Hindlimb muscle (tissue), 1 donor: ENCODE measurements at regions not wholly inside any gene's neighbourhood (a gene's known extent, or its start where the extent isn't known, plus 50 kb on each side); places are given as distances from the start of the nearest gene placed in this dataset.

Source experiments
- DNase-seq: peaks from one replicate; pipeline ENCODE4 v3.0.0-alpha.2; 2013

DNA sequence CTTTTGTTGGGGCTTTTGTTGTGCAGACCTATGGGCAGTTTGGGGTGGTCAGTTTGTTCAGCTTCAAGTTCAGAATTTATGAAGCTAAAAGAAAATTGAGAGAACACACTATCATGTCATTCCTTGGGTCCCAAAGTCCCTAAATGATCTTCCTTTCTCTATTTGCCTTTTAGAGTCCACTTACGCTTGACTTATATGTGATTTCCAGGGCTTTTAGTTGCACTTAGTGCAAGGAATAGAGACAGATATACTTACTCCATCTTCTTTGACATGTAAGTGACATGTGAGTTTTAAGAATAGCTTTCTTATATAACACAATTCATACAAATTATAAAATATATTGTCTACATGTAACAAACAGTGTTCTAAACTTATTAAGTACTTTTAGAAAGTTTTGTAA, 660.1 kb upstream of the SLITRK1 start:
- DNase-seq: no peak

DNA sequence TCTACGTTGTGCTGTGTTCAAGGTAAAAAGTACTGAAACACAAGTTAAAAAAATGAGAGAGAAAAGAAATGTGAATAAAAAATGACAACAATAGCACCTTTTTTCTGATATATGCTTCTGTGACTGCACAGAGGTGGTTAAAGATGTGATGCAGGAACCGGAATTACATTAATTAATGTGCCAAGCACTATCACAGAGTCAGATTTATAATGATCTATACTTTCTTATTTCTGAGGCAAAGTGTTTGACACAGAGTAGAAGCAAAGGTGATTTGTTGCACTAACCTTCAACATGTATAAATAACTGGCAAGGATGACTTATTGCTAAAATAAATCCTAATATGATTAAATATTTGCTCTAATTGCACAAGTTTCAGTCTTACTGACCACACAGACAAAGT, 654.6 kb upstream of the SLITRK1 start:
- no peak for DNase-seq

DNA sequence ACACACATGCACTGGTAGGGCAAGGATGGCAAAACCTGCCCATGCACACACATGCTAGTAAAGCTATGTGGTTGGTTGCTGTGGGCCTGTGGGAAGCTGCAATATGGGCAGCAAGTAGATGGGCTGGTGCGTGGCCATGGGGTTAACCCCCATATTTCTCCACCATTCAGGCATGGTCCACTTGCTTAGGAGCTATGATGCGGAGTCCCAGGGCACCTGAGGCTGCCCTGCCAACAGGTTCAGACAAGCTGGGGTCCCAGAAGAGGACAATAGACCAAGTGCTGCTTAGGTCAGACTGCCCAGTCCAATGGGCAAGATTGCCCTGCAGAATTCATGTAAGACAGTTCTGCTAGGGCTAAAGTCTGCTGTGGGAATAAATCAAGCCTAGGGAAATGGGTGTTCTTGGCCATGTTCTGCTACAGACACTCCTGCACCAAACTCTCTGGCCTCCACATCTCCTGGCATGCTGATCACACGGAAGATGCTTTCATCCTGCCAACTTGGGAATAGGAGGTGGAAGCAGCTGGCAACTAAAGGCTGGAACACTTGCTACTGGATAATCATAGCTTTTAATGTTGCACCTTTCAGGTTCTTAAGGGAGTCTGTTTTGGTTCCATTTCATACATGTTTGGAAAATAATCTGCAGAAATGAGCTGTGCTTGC, 646.3 kb upstream of the SLITRK1 start:
- no peak for DNase-seq

DNA sequence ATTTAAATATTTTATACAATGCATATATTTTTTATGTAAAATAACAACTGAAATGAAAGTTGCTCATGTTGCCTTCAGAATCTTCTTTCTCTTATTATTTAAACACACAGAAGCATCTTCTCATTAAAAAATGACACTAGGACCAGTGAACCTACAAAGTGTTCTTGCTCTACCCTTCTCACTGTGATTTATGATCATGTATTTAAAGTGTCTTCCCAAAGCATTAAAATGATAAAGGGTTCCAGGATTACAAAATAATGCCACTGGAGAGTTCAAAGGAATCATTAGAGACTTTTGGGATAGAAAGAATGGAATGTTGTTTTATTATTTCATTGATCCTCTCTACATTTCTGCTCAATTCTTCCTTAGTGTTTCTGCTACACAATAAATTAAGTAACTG, 643.6 kb upstream of the SLITRK1 start:
- no peak for DNase-seq

DNA sequence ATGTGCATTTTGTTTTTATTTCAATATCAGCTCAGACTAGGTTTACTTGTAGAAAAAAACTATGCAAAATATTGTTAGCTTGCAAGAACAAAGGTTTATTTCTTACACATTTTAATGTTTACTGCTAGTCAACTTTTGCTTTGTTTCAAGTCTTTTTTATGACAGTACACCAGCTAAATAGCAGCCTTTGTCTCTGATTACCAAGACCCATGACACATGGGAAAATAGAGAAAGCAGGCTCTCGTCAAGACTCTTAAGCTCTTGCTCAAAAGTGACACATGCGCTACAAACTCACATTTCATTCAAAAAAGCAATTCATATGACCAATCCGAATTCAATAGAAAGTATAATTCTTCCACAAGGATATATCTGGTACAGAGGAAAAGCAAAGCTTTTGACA, 642.3 kb upstream of the SLITRK1 start:
- DNase-seq: no peak

DNA sequence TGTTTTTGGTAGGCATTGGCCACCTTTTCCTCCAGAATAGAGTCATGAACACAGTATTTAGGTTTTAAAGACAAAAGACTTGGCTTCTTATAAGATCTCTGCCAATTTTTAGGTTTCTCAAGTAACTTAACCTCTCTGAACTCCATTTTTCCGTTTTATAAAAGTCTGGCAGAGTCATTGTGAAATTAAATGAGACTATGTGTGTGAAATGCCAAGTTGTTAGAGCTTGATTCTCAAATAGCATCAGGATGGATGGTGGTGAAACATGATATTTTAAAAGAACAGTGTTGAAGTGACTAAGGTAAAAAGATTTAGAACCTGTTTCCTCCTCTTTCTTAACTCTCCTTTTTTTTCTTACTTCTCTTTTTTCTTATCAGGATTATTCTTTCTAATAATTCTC, 617.7 kb upstream of the SLITRK1 start:
- DNase-seq: no peak

DNA sequence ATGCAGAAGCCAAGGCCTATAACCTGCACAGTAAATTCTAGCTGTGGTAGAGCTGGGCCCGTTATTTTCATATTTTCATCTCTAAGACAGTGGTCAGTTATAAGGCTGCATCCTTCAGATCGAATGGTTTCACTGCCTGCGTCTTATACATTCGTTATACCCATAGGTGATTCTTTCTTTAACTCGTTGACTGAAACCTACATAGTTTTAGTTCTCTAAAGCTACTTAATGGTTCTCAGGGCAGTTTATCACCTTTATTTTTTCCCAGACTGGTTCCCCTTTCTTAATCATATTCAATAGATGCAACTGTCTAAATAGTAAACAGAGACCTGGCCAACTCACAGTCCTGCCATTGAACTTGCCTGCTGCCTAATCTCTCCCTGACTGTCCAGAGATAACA, 615.3 kb upstream of the SLITRK1 start:
- no peak for DNase-seq

DNA sequence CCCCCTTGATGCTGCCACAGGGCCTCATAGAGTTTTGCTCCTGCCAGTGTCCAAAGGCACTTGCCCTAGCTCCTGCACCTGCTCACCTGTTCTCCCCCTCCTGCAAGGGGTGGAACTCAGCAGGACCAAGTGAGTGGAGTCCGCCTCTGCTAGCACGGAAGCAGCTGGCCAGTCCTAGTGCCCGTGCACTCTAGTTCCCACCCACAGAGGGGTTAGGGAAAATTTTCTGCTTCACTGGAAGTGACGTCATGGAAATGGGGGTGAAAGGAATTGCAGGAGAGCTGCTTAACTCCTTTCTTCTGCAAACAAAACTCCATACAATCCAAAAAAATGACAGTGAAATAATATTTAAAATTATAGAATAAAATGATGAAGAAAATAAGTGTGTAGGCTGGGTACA, 609.7 kb upstream of the SLITRK1 start:
- no peak for DNase-seq

DNA sequence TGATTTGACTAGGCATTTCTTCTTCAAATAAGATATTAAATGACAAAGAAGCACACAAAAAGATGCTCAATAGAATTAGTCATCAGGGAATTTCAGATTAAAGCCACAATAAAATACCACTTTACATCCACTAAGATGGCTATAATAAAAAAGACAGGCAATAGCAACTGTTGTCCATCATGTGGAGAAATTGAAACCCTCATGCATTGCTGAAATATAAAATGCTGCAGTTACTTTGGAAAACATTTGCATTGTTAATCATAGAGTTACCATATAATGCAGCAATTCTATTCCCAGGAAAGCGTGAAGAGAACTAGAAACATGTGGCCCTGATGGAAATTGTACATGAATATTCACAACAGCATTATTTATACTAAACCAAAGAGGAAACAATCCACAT, 605.5 kb upstream of the SLITRK1 start:
- no peak for DNase-seq

DNA sequence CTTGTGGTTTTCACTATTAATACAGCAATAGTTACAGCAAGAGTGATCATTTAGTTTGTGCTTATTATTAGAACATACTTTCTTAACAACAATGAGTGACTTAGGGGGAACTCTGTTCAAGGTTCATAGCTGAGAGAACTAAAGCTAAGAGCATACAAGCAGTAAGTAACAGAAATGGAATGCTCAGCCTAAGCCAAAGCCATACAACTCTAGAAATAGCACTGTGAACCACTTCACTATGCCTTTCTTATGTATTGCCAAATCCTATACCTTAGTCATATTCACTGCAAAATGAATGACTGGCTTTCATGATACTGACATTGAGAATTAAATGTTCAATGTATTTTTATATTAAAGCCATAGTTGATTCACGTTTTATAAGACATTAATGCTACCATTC, 599.7 kb upstream of the SLITRK1 start:
- DNase-seq: no peak

DNA sequence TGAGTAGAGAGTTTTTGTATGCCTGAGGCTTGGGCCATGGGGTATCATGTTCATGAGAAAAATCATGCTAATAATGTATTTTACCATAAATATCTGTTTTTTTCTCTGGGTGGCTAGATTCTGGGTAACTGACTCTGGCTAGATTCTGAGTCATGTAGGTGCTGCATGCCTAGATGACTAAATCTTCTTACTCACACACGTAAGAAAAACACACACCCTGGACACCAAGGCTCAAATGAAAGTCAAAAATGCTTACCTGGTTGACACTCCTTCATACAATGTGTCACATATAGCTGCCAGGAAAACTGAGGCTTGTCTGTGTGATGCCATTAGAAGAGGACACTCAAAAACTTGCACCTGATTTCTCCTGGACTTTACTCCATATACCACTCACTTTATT, 597.4 kb upstream of the SLITRK1 start:
- no peak for DNase-seq

DNA sequence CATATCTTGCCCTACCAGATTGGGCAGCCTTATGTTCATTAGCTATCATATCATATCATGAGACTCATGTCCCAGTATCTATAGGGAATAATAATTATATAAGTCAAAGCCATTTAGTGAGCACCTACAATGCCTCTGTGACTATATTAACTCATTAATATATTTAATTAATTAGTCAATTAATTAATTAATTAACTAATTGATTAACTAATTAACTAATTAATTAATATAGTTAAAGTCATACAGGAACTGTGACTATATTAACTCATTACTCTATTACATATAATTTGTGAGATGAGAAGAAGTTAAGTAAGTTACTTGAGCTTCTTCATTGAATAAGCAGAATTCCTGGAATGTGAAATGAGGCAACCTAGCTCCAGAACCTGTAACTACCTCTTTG, 588.3 kb upstream of the SLITRK1 start:
- DNase-seq: no peak

DNA sequence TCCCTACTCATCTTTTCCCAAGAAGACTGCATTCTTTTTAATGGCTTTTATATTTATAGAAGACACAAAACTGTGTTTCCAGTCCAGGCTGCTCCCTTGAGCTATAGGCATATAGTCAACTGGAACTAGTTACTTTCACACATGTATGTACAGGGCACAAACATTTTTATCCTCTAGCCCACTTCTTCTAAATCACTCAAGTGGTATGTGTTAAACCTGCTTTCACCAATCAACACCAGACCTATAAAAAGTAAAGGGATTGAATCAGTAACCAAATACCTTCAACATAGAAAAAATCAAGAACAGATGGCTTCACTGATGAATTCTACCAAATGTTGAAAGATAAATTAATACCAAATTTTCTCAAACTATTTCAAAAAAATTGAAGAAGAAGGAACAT, 584.2 kb upstream of the SLITRK1 start:
- DNase-seq: no peak

DNA sequence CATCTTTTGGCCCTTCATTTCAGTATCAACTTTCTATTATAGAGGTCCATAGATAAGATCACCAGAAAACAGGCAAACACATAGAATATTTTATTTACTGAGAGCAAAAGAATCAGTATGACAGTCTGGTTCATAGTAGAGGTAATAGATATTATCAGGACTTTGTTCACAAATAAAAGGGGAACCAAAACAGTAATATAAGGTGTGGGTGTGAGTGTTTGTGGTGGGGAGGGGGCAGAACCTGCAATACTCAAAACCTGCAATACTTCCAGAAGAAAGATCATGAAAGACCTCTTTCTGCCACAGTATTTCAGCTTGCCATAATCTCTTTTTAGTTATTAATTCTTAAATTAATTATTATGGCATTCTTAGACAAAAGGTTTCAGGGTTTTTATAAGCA, 578.7 kb upstream of the SLITRK1 start:
- DNase-seq: no peak

DNA sequence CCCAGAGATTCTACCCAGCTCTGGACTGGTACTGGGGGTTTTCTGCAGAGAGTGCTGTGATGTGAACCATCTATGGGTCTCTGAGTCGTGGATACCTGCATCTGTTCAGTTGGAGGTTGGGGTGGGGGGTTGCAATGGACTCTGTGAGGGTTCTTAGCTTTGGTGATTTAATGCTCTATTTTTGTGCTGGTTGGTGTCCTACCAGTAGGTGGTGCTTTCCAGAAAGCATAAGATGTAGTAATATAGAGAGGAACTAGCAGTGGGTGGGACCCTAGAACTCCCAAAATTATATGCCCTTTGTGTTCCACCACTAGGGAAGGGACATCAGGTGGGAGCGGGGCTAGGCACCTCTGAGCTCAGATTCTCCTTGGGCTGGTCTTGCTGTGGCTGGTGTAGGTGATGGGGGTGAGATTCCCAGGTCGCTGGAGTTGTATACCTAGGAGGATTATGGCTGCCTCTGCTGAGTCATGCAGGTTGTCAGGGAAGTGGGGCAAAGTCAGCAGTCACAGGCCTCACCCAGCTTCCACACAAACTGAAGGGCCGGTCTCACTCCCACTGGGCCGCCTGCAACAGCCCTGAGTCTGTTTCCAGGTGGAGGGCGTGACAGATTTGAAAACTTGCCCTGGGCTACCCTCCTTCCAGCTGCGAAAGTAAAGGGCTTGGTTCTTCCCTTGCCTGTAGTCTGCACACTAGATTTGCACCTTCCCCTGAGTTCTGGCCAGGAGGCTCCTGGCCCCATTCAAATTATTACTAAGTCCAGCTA, 573.0 kb upstream of the SLITRK1 start:
- DNase-seq: no peak

DNA sequence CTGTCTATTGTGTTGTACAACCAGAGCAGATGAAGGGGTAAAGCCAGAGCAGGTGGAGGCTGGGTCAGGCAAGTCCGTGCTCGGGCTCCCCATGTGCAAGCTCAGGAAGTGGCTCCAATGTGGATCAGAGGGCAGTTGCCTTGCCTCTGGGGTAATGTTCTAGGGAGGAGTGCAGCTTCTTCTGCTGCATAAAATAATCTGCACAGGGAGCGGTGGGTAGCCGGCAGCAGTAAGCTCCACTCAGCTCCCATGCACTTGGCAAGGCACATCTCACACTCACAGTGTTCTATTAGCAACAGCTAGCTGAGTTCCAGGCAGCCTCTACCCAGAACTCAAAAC, 565.3 kb upstream of the SLITRK1 start:
- DNase-seq: no peak

DNA sequence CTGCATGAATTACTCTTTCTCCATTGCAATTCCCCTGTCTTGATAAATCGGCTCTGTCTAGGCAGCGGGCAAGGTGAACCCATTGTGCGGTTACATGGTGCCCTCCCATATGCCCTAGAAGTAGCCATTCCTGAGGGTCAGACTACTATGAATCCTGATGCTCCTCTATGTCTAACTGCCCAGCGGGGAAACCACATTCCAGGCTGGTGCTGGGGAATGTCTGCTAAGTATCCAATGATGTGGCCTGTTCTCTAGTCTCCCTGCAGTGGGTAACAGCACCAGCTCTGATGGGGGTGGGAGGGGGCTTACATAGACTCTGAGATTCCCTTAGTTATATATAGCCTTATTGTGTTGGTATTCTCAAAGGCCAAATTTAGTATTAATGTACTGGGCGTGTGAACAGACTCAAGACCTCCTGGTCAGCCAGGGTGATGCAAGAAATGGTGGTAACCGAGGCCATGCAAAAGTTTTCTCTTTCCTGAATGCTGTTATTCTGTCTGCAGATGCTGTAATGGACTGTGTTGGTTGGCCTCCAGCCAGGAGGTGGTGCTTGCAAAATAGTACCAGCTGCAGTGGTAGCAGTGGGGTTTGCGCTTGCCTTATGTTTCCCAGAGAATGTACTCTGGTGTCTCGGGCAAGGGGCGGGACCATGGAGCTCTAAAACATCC, 564.8 kb upstream of the SLITRK1 start:
- DNase-seq: no peak

DNA sequence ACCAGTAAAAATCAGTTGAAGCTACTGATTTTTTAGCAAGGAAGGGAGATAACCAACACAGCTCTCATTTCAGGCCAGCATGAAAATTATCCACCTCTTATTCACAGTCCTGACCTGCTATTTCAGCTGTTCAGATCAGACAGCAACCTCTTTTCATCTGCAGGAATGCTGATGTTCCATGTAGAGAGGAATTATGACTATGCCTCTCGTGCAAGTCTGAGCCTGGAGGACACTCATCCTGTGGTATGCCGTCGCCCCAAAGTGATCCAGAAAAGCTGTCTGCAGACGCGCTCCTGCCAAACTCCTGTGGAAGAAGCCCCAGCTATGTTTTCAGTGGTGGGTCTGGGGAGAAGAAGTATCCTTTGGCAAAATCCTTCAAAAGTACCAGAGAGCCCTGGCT, 563.5 kb upstream of the SLITRK1 start:
- DNase-seq: no peak

DNA sequence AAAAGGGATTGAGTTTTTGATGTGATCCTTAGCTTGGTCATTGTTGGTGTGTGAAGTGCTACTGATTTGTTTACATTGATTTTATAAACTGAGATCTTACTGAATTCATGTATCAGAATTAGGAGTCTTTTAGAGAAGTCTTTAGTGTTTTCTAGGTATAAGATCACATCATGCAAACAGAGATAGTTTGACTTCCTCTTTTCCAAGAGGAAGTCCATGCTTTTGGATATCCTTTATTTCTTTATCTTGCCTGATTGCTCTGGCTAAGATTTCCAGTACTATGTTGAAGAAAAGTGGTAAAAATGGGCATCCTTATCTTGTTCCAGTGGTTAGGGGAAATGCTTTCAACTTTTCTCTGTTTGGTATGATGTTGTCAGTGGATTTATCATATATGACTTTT, 561.2 kb upstream of the SLITRK1 start:
- DNase-seq: no peak

DNA sequence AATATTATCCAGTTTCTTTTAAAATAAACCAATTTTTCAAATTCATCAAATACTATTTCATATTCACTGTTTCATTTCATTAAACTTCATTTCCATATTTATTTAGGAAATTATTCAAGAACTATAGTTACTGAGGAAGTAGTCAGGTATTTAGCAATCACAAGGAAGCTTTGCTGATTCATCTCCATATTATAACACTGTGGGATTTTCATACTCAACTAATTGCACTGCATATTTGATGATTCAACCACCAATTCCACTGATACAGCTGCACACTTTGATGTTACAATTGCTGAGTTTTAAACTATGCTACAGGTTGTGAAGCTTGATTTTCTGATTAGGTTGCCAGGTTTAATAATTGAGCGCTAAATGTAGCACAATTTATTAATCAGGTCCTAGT, 556.8 kb upstream of the SLITRK1 start:
- no peak for DNase-seq

DNA sequence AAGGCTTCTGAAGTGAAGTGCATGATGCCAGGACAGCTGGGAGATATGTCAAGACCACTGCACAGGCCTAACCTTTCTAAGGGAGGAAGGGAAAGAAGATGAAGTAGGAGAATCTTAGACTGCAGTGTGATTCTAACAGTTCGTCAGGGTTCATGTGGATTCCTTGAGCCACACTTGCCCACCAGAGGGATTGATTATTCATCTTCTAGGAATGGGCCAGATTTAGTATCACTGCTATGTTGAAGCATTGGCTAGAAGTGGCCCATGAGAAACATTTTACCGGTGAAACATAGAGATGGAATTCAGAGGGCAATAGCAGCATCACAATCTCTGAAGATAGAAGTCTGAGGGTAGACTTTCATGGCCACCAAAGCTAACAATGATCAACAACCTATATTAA, 550.8 kb upstream of the SLITRK1 start:
- no peak for DNase-seq

DNA sequence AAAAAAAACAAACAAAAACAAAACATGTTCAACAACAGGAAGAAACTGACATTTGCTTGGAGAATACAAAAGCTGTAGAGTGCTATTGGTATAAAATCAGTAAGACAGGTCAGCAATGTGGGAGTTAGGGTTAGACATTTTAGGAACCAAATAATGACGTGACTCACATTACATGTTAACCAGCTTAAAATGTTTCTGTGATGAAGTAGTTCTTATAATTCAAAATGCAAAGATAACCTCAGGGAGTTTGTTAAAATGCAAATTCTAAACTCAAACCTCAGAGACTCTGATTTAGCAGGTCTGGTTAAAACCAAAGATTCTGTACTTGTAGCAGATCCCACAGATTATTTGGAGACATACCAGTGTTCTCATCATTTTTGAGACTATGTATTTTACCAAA, 549.4 kb upstream of the SLITRK1 start:
- DNase-seq: no peak

DNA sequence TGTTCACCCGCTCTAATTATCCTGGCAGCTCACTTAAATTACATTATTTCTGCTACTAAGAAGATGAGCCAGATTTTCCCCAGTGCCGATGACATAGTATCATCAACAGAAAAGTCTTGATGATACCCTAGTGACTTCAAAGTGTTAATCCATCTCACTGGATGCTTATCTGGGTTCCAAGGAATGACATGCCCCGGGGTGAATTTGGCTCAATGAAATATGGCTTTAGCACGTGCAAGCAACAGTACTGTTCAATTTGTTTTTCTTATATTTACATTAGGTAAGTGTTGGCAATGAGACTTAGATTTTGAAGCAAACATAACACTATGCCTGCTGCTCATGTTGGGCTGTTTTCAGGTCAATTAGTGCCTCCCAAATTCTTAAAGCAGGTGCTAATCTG, 548.2 kb upstream of the SLITRK1 start:
- no peak for DNase-seq

DNA sequence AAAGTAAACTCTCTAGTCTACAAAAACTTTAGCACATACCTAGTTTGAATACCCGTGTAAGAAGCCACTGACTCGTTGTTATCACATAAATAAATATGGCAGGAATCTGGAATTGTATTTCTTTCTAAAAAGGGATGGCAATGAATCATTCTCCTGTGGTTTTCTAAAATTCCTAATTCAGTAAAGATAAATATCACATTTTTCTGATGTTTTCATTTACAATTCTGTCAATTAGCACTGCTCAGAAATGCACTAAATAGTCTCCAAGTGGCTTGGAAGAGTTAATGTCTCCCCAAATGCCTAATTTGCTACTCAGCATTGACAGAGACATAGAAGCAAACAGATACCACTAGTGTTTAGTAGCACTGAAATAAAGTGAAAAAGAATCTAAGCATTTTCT, 547.7 kb upstream of the SLITRK1 start:
- DNase-seq: no peak
